ENCODE measurements at regions not wholly inside any gene's neighbourhood (a gene's known extent, or its start where the extent isn't known, plus 50 kb on each side); places are given as distances from the start of the nearest gene placed in this dataset.

DNA sequence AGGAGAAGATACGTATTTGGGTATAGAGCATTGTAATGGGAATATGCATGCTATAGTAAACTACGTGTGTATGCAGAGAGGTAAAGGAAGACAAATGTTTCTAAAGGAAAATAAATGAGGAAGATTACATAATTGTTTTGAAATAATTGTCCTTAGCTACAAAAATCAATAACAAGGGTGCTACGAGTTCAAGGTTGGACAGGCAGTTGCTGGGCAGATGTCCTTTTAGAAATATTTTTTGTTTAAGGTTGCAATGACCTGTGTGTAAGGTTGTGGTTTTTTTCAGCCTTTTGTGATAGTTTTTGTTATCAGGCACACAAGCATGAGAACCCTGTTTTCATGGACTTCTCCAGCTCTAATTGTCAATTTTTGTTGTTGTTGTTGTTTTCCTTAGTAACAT is 1304.1 kb upstream of the CHAC2 start:
- TF ChIP-seq EZH2phosphoT487 (IDR thresholded peaks at IDR 0.05; ENCODE audit: insufficient read depth, low read depth) (no peak), EZH2 (IDR thresholded peaks at IDR 0.05; ENCODE audit: insufficient read depth, poor library complexity, severe bottlenecking) (no peak)

All from GM23248 (cell line).